SIG-M5 treated with dmso at 0.1 percent for 504 hours (cell line): ENCODE measurements at regions not wholly inside any gene's neighbourhood (a gene's known extent, or its start where the extent isn't known, plus 50 kb on each side); places are given as distances from the start of the nearest gene placed in this dataset.
"Not testable (repeated sequence)": the region's sequence is repeated elsewhere in the genome, so short reads cannot be mapped to it uniquely, and the experiment has no call there.

ENCODE experiments used
- DNase-seq: peaks from one replicate; lab custom pipeline; 2025; ENCODE audit not compliant: unreplicated experiment; lab: John Stamatoyannopoulos, UW

- DNase-seq, result no peak
Observed at GRCh38 chr13:64186071-64186470, 2770.4 kb upstream of the PCDH20 start.

DNA sequence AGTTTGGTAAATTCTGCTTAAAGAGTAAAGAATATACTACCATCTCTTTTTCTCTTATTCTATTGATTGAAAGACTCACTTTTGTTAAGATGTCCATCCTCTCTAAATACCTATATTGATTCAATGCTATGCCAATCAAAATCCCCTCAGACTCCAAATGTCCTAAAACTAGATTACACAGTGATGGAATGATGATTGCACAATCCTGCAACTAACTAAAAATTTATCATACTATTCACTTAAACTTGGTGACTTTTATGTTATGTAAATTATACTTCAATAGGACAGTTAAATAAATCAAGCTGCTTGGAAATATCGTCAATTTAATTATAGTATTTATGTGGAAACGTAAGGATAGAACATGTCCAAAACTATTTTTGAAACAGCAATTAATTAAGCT, 2765.1 kb upstream of the PCDH20 start:
- no peak for DNase-seq

- no peak for DNase-seq
Observed at GRCh38 chr13:64165826-64166225, 2750.2 kb upstream of the PCDH20 start.

GRCh38 chr13:64164435-64164834, 2748.8 kb upstream of the PCDH20 start:
- no peak for DNase-seq

DNA sequence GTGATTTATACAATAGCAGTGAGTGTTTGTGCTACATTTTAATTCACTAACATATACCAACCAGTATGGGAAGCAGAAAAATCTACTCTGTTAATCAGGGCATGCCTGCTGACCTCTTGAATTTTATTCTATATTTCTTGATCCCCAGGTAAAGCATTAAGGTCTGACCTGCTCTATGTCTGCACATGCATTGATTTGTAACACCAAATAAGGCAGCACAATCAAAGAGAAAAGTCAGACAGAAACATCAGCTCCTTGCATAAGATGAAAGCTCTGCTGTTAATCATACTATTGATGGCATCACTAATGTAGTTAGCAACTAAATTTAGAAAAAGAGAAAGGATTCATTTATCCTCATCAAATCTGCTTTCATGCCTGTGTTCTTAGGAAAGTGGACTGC, 2744.8 kb upstream of the PCDH20 start:
- no peak for DNase-seq

DNA sequence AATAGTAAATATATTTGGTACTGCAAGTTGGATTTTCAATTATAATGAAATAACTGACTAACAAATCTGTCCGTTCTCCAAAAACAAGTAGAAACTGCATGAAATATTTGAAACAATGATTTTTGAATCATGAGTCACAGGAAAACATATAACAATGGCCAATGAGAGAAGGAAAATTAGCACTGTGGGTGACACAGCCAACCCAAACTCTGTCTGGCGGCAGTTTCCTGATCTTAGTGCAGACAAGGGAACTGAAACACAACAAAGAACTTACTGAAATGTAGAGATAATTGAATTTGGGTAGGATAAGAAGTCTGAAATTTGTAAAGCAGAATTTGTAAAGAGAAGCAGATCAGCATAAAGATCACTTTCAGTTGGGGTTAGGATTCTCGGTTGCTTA, 2743.3 kb upstream of the PCDH20 start:
- no peak for DNase-seq

DNA sequence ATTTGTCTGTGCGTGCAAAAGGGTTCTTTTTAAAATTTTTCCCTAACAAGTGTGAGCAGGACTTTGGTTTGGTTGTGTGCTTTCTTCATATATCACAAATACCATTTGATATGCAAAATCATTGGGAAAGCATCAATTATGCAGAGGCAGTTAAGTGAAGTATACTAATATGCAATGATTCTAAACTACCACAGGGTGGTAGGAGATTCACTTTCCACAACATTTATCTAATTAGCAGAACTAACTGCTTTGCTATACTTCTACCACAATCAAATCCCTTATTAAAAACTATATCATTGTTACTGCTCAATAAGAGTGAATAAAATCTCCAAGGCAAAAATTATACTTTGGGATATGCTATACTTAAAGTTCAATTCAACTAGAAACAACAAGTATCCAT, 2738.9 kb upstream of the PCDH20 start:
- DNase-seq, result peak; percentile 9

- no peak for DNase-seq
Observed at GRCh38 chr13:64130600-64130999, 2715.0 kb upstream of the PCDH20 start.

- DNase-seq, result no peak
Observed at GRCh38 chr13:64130171-64130570, 2714.5 kb upstream of the PCDH20 start.

- no peak for DNase-seq
Observed at GRCh38 chr13:64127856-64128255, 2712.2 kb upstream of the PCDH20 start.

- no peak for DNase-seq
Observed at GRCh38 chr13:64127192-64127591, 2711.5 kb upstream of the PCDH20 start.

GRCh38 chr13:64121023-64121709, 2705.5 kb upstream of the PCDH20 start:
- not testable (repeated sequence) for DNase-seq

- no peak for DNase-seq
Observed at GRCh38 chr13:64099994-64100393, 2684.3 kb upstream of the PCDH20 start.

GRCh38 chr13:64090311-64090710, 2674.7 kb upstream of the PCDH20 start:
- no peak for DNase-seq

- no peak for DNase-seq
Observed at GRCh38 chr13:64088491-64088890, 2672.8 kb upstream of the PCDH20 start.

- DNase-seq, result no peak
Observed at GRCh38 chr13:64087624-64088023, 2672.0 kb upstream of the PCDH20 start.

DNA sequence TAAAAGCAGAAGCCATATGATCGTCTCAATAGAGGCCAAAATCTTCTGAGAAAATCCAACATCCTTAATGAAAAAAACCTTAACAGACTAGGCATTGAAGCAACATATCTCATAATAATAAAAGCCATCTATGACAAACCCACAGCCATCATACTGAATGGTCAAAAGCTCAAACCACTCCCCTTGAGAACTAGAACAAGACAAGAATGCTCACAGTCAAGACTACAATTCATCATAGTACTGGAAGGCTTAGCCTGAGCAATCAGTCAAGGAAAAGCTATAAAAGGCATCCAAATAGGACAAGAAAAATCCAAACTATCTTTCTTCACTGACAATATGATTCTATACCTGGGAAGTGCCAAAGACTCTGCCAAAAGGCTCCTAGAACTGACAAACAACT, 2668.2 kb upstream of the PCDH20 start:
- DNase-seq, result no peak

DNA sequence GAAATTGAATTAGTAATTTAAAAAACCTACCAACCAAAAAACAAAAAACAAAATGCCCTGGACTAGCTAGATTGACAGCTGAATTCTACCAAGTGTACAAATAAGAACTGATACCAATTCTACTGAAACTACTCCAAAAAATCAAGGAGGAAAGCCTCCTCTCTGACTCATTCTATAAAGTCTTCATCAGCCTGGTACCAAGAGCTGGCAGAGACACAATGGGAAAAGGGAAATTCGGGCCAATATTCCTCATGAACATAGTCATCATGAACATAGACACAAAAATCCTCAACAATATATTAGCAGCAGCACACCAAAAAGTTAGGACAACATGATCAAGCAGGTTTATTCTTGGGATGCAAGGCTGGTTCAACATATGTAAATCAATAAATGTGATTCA, 2667.7 kb upstream of the PCDH20 start:
- no peak for DNase-seq

- no peak for DNase-seq
Observed at GRCh38 chr13:64078480-64078936, 2662.9 kb upstream of the PCDH20 start.

DNA sequence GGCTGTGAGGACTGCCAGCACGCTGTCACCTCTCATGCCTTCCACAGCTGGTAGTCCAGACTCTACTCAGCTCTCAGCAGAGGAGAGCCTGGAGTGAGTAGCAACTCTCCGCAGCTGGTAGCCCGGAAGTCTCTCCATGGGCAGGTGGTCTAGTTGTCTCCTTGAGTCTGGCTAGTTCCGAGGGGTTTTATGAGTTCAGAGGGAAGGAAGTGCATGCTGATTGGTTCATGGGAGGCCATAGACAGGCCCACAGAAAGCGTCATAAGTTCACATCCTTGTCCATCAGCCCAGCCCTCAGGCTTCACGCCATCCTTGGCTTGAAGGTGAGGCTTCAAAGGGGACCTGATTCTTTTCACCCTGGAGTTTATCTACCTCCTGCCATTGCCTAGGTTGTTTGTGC, 2662.4 kb upstream of the PCDH20 start:
- DNase-seq, result no peak

GRCh38 chr13:64077132-64077835, 2661.6 kb upstream of the PCDH20 start:
- not testable (repeated sequence) for DNase-seq

DNA sequence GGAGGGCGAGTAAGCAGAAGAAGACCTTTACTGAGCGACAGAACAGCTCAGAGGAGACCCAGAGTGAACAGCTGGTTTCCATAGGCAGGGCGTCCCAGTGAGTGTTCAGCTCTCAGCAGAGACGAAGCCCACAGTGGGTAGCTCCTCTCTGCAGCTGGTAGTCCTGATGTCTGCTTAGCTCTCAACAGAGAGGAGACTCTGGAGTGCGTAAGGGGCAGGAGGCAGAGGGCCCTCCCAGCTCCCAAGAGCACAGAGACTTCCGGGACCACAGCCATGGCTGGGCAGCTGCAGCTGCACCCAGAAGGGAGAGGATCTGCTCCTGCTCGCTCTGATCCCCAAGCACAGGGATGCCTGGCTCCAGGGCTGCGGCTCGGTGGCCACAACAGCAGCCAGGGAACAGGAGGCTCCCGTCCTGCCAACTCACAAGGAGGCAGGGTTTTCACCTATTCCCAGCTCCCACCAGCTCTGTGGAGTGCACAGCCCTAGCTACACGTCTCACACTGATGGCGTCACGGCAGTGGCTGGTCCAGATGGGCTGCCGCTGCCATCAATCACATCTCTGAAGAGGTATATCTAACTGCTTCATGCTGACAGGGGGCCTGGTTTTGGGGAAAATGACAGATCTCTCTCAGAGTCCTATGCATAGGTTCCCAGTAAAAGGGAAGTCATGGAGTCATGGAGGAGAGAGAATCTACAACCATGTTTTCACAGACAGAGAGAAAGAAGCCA, 2660.1 kb upstream of the PCDH20 start:
- no peak for DNase-seq
